ENCODE measurements at regions not wholly inside any gene's neighbourhood (a gene's known extent, or its start where the extent isn't known, plus 50 kb on each side); places are given as distances from the start of the nearest gene placed in this dataset.
A peak's percentile ranks its signal among the peaks of the same experiment; 100 is the strongest.
"Not testable (repeated sequence)": the region's sequence is repeated elsewhere in the genome, so short reads cannot be mapped to it uniquely, and the experiment has no call there.

DNA sequence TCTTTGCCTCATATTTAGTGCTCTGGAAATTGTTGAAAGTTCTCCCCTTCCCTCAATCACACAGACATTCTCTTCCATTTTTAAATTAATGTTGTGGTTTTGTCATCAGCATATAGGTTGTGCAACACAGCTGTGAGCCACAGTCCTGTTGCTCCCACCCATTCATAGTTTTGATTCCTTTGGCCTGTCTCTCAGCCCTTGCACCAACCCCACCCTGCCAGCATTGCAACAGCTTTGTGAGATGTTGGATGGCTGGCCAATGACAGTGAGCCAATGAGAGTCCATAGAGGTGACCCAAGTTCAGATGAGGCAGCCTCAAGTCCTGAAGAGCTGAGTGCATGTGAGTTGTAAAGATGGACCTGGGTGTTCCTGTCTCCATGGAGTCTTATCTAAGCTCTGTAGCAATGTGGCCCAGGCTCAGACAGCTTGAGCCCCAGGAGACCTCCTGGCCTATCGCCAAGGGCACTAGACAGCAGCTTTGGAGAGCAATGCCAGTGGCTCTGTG, 775.5 kb downstream of the RNF144A start:
- Histone ChIP-seq H3F3A (ENCODE audit: insufficient read depth) (0 out of 2 replicates have a peak, but pooled peaks cover 15% of the 10 kb centered on the region), H3K9me3 (ENCODE audit: low read depth) (no peaks in the 10 kb centered on the region), H3K9me2 (ENCODE audit: insufficient read depth) (0 out of 2 replicates have a peak, but pooled peaks cover 4% of the 10 kb centered on the region), H3K79me2 (ENCODE audit: insufficient read depth) (no peaks in the 10 kb centered on the region), H3K4me1 (ENCODE audit: insufficient read depth) (peaks cover 20% of the 10 kb centered on the region), H4K20me1 (ENCODE audit: insufficient read depth) (no peaks in the 10 kb centered on the region), H2AFZ (no peak overlapping the region), H3K4me2 (ENCODE audit: unreplicated experiment) (peak overlapping the region; percentile 47), H3K27me3 (replicated peaks; ENCODE audit: insufficient read depth) (no peaks in the 10 kb centered on the region), H3K4me3 (no peak overlapping the region), H3K36me3 (ENCODE audit: low read depth) (no peaks in the 10 kb centered on the region), H3K27ac (peak overlapping the region; percentile 74), H3K9ac (peak overlapping the region; percentile 25; the same call in 1 of the 2 replicates)
- 0% methylated on average over 1 of the region's 1 CpG for WGBS, 2 experiments (ENCODE audit: low coverage in 1 of 2, low lambda C conversion rate in 2 of 2, missing lambda C conversion rate in 2 of 2)
- peak; percentile 98 for DNase-seq
- in situ Hi-C loops (cut with MboI), result no loop called here
- TF ChIP-seq EZH2phosphoT487 (IDR thresholded peaks at IDR 0.05; ENCODE audit: insufficient read depth, low read depth) (peak; percentile 91; the same call in 1 of the 2 replicates), EZH2 (IDR thresholded peaks at IDR 0.05; ENCODE audit: insufficient read depth, poor library complexity, severe bottlenecking) (no peak)

DNA sequence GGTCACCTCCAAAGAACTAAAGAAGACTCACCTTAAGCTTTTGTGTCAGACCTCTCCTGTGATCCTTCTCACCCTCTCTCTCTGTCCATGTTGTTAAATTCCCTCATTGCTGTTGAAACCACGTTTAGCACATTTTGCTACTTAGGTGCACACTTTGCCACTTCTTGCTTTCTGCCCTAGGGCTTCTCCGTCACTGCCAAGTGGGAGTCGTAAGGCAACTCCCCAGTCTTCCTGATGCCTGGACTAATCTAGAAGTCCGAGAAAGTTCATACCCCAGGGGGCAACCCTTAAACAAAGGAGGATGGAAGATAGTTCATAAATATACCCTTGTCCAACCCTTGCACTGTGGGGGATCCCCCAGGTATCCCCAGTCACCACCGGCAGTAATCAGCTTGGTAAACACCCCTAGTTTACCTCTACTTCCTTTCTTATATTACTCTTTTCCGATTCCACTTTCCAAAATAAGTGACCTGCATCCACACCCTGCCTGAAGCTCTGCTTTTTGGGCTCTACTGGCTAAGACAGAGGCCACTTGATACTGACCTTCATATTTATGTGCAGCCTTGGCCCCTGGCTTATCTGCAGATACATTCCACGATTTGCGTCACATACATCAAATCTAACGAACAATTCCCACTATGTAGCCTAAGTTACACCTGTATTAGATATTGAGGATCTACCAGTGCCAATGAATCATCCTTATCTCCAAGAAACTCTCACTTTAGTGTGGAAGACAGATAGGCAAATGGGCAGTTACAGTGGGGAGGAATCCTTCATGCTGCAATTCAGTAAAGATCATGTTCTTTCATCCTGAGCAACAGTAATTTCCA, 776.2 kb downstream of the RNF144A start:
- H3K9me3 ChIP-seq (ENCODE audit: low read depth), result no peaks in the 10 kb centered on the region
- no peak for DNase-seq
- 0 out of 2 replicates have a peak, but pooled peaks cover 15% of the 10 kb centered on the region for H3F3A ChIP-seq (ENCODE audit: insufficient read depth)
- WGBS, 2 experiments (ENCODE audit: low coverage in 1 of 2, low lambda C conversion rate in 2 of 2, missing lambda C conversion rate in 2 of 2), result 85 to 88% methylated on average over 9 of the region's 9 CpGs
- H3K4me2 ChIP-seq (ENCODE audit: unreplicated experiment), result peak overlapping the region; percentile 12
- no peaks in the 10 kb centered on the region for H3K79me2 ChIP-seq (ENCODE audit: insufficient read depth)
- H4K20me1 ChIP-seq (ENCODE audit: insufficient read depth), result no peaks in the 10 kb centered on the region
- in situ Hi-C loops (cut with MboI), result no loop called here
- no peaks in the 10 kb centered on the region for H3K27me3 ChIP-seq (replicated peaks; ENCODE audit: insufficient read depth)
- no peak overlapping the region for H3K4me3 ChIP-seq
- H3K9me2 ChIP-seq (ENCODE audit: insufficient read depth), result 0 out of 2 replicates have a peak, but pooled peaks cover 4% of the 10 kb centered on the region
- H3K9ac ChIP-seq, result peak overlapping the region; percentile 25; the same call in 1 of the 2 replicates
- H2AFZ ChIP-seq, result no peak overlapping the region
- peak overlapping the region; percentile 74 for H3K27ac ChIP-seq
- no peak for TF ChIP-seq EZH2phosphoT487 (IDR thresholded peaks at IDR 0.05; ENCODE audit: insufficient read depth, low read depth)
- no peak for TF ChIP-seq EZH2 (IDR thresholded peaks at IDR 0.05; ENCODE audit: insufficient read depth, poor library complexity, severe bottlenecking)
- peaks cover 20% of the 10 kb centered on the region for H3K4me1 ChIP-seq (ENCODE audit: insufficient read depth)
- H3K36me3 ChIP-seq (ENCODE audit: low read depth), result no peaks in the 10 kb centered on the region

DNA sequence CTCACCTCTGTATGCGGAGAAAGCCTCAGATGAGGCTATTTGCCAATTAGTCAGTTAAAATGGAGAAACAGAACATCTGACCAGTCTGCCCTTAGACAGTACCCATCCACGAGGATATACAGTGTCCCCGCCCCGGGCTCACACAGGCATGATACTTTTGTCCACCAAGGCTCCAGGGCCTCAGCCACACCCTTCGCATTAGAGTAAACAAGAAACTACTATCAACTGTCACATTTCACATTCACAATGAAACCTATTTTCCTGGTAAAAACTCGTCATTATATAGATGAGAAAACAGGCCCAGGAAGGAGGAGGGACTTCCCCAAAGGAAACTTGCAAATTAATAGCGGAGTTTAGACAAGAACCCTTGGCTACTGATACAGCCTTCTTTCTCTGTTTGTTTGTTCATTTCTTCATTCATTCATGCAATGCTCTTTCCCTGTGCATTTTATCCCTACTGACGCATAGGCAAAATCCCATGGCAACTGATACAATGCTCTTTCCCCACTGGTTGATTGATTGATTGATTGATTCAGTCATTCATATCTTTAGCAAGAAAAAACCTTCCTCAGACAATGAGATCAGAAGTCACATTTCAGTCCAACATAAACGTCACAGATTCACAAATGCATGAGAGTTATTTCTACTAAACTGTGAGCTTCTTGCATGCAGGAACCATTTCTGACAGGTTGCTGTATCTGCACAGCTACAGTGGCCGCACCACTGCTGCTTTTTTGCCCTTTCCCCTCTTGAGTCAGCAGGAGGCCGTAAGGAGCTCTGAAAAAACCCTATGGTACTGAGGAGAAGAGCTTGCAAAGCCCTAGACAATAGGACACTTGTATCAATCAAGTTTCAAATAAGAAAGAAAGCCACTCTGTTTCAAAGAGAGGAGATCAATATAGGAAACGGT, 777.1 kb downstream of the RNF144A start:
- WGBS, 2 experiments (ENCODE audit: low coverage in 1 of 2, low lambda C conversion rate in 2 of 2, missing lambda C conversion rate in 2 of 2), result 92 to 94% methylated on average over 12 of the region's 12 CpGs
- in situ Hi-C loops (cut with MboI), result no loop called here

DNA sequence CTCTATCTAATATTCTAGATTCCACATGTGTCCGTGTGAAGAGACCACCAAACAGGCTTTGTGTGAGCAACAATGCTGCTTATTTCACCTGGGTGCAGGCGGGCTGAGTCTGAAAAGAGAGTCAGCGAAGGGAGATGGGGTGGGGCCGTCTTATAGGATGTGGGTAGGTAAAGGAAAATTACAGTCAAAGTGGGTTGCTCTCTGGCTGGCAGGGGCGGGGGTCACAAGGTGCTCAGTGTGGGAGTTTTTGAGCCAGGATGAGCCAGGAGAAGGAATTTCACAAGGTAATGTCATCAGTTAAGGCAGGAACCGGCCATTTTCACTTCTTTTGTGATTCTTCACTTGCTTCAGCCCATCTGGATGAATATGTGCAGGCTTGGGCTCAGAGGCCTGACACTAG, 779.3 kb downstream of the RNF144A start:
- H3K27me3 ChIP-seq (replicated peaks; ENCODE audit: insufficient read depth); in situ Hi-C loops (cut with MboI); H3K4me2 ChIP-seq (ENCODE audit: unreplicated experiment); H3K9me3 ChIP-seq (ENCODE audit: low read depth); H3K36me3 ChIP-seq (ENCODE audit: low read depth); H3K4me3 ChIP-seq; H3K9ac ChIP-seq; H3K9me2 ChIP-seq (ENCODE audit: insufficient read depth); H2AFZ ChIP-seq; H4K20me1 ChIP-seq (ENCODE audit: insufficient read depth); H3K79me2 ChIP-seq (ENCODE audit: insufficient read depth); DNase-seq; H3K27ac ChIP-seq: not testable (repeated sequence)
- H3F3A ChIP-seq (ENCODE audit: insufficient read depth), result 0 out of 2 replicates have a peak, but pooled peaks cover 15% of the 10 kb centered on the region
- 79 to 81% methylated on average over 6 of the region's 6 CpGs for WGBS, 2 experiments (ENCODE audit: low coverage in 1 of 2, low lambda C conversion rate in 2 of 2, missing lambda C conversion rate in 2 of 2)
- peaks cover 20% of the 10 kb centered on the region for H3K4me1 ChIP-seq (ENCODE audit: insufficient read depth)

More for the DNA sequence above, 777.1 kb downstream of the RNF144A start:
- TF ChIP-seq EZH2phosphoT487 (IDR thresholded peaks at IDR 0.05; ENCODE audit: insufficient read depth, low read depth) (no peak), EZH2 (IDR thresholded peaks at IDR 0.05; ENCODE audit: insufficient read depth, poor library complexity, severe bottlenecking) (no peak)
- H3K27me3 ChIP-seq (replicated peaks; ENCODE audit: insufficient read depth), result no peaks in the 10 kb centered on the region
- no peaks in the 10 kb centered on the region for H4K20me1 ChIP-seq (ENCODE audit: insufficient read depth)
- 0 out of 2 replicates have a peak, but pooled peaks cover 15% of the 10 kb centered on the region for H3F3A ChIP-seq (ENCODE audit: insufficient read depth)
- DNase-seq, result no peak
- H3K4me3 ChIP-seq, result no peak overlapping the region
- 0 out of 2 replicates have a peak, but pooled peaks cover 4% of the 10 kb centered on the region for H3K9me2 ChIP-seq (ENCODE audit: insufficient read depth)
- H3K9me3 ChIP-seq (ENCODE audit: low read depth), result no peaks in the 10 kb centered on the region
- H3K4me1 ChIP-seq (ENCODE audit: insufficient read depth), result peaks cover 20% of the 10 kb centered on the region
- H3K9ac ChIP-seq, result no peak overlapping the region
- no peaks in the 10 kb centered on the region for H3K36me3 ChIP-seq (ENCODE audit: low read depth)
- no peak overlapping the region for H3K4me2 ChIP-seq (ENCODE audit: unreplicated experiment)
- no peak overlapping the region for H3K27ac ChIP-seq
- H2AFZ ChIP-seq, result no peak overlapping the region
- H3K79me2 ChIP-seq (ENCODE audit: insufficient read depth), result no peaks in the 10 kb centered on the region

Measured in GM23248 (cell line).